MM.1S (cell line): ENCODE measurements at regions not wholly inside any gene's neighbourhood (a gene's known extent, or its start where the extent isn't known, plus 50 kb on each side); places are given as distances from the start of the nearest gene placed in this dataset.

Experiments used
- CTCF ChIP-seq: fragments of 300-600 bp; sonication (generic); IDR thresholded peaks from 2 replicates; pipeline ENCODE4 v1.5.1; 2016; ENCODE audit warnings: antibody characterized with exemption, low read length, mixed read lengths
- EZH2 ChIP-seq: fragments of 300-600 bp; sonication (generic); optimal IDR thresholded peaks from 2 replicates; pipeline ENCODE3; 2017; ENCODE audit warnings: low read depth, mild to moderate bottlenecking, antibody characterized with exemption, low read length, mixed read lengths
- EZH2phosphoT487 ChIP-seq: fragments of 300-600 bp; sonication (generic); IDR thresholded peaks from 2 replicates; pipeline ENCODE4 v1.6.1; 2018; ENCODE audit warnings: antibody characterized with exemption, low read length

DNA sequence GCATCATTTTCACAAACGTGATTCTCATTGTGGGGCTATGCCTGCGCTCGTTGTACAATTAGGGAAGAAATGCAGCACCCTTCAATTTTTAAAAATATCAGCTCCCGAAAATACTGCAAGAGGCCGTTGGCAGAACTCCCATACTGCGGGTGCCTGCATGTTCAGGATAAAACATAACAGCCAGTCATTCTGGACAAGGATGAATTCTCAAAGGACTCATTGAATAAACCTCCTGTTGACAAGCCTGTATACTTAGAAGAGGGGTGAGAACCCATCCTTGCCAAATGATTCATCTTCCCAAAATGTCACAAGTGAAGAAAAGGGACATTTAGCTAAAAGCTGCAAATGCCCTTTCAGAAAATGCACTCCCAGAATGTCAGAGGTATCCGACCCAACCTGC is 141.9 kb downstream of the CSNK2A3 start:
- TF ChIP-seq CTCF (no peak), EZH2 (no peak), EZH2phosphoT487 (no peak)
